Ovary (tissue), 7 donors: ENCODE measurements at regions not wholly inside any gene's neighbourhood (a gene's known extent, or its start where the extent isn't known, plus 50 kb on each side); places are given as distances from the start of the nearest gene placed in this dataset.

ENCODE experiments used
- DNase-seq, 5 donors: peaks; one replicate each; pipeline ENCODE4 v3.0.0-alpha.2; 2019 to 2020
- H3K27ac ChIP-seq, 2 donors: fragments of 200-600 bp; one replicate each; pipeline versions ENCODE4 v1.5.1 to v1.8.0; 2019 to 2022
- H3K27me3 ChIP-seq: fragments of 200-600 bp; one replicate; pipeline ENCODE4 v1.8.0; 2022
- H3K36me3 ChIP-seq: fragments of 200-600 bp; sonication (generic); one replicate; pipeline ENCODE4 v1.5.1; 2019
- H3K4me1 ChIP-seq: one replicate; pipeline ENCODE4 v1.8.1; 2013; ENCODE audit warnings: mild to moderate bottlenecking, moderate library complexity; ENCODE audit not compliant: insufficient read depth
- H3K4me3 ChIP-seq: fragments of 200-600 bp; sonication (generic); one replicate; pipeline ENCODE4 v1.5.1; 2017
- H3K9me3 ChIP-seq, 2 donors: fragments of 200-600 bp in 1 of 2; sonication (generic) in 1 of 2; one replicate each; pipeline versions ENCODE4 v1.5.1 to v1.8.1; 2013 to 2019; ENCODE audit warnings: mild to moderate bottlenecking in 1 of 2, moderate library complexity in 1 of 2
- EP300 ChIP-seq: sonication (generic); formaldehyde crosslinking; IDR thresholded peaks from one replicate; pipeline ENCODE4 v1.6.1; 2017; ENCODE audit warnings: antibody characterized with exemption
- POLR2A ChIP-seq: fragments of 450-650 bp; IDR thresholded peaks from one replicate; pipeline ENCODE4 v1.6.1; 2017; ENCODE audit warnings: antibody characterized with exemption, mild to moderate bottlenecking, moderate library complexity
- WGBS, 3 donors: extraction: QIAGEN DNeasy Blood & Tissue Kit in 1 of 3; methylation state at CpG; one replicate each; pipeline versions ENCODE4 v1.1.5 to v1.1.7; 2013 to 2017; 5-methylcytosine and 5-hydroxymethylcytosine counted together
- intact Hi-C, 4 donors: fragments of 100-400 bp; cut with DNase I; formaldehyde crosslinking; loops; one replicate each; pipeline versions ENCODE4 v1.11.0 to v1.15.1; 2022 to 2023
- TF ChIP-seq, protein P1 (sequence below), 3 donors: fragments of 450-650 bp in 2 of 3; fragments of 200-600 bp in 1 of 3; IDR thresholded peaks; one replicate each; pipeline versions ENCODE4 v1.5.1 to v1.8.0; 2016 to 2022; ENCODE audit warnings: antibody characterized with exemption in 3 of 3, mild to moderate bottlenecking in 1 of 3
- donor health status: DM: no; HTN: no; CAD: no; lungs with moderate emphysema.
- donor health status: DM: no; HTN: no; CAD: no.
- donor health status: Bipolar disorder and iron deficiency.
- donor health status: DM: no; HTN: no; CAD: no.
- donor health status: DM: yes; HTN: yes; CAD: no.

DNA sequence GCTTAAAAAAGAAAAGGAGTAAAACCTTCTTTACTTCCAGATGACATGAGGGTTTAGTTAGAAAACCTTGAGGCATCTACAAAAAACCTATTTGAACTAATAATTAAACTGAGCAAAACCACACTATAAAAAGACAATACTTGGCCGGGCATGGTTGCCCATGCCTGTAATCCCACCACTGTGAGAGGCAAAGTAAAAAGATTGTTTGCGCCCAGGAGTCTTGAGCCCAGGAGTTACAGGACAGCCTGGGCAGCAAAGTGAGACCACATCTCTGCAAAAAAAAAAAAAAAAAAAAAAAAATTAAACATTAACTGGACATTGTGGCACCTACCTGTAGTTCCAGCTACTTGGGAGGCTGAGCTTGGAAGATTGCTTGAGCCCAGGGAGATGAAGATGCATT, 502.8 kb upstream of the LRRTM4 start:
- Histone ChIP-seq H3K9me3 (no peaks in the 10 kb centered on the region), H3K27me3 (no peaks in the 10 kb centered on the region), H3K36me3 (no peaks in the 10 kb centered on the region), H3K4me3 (no peak overlapping the region), H3K4me1 (no peaks in the 10 kb centered on the region), H3K27ac (no peak overlapping the region)
- no peak for DNase-seq
- intact Hi-C loops = no loop called here
- 75 to 89% (median 87%) methylated on average over 2 of the region's 2 CpGs for WGBS, 3 donors
- no peak for TF ChIP-seq EP300
- TF ChIP-seq, protein P1, sequence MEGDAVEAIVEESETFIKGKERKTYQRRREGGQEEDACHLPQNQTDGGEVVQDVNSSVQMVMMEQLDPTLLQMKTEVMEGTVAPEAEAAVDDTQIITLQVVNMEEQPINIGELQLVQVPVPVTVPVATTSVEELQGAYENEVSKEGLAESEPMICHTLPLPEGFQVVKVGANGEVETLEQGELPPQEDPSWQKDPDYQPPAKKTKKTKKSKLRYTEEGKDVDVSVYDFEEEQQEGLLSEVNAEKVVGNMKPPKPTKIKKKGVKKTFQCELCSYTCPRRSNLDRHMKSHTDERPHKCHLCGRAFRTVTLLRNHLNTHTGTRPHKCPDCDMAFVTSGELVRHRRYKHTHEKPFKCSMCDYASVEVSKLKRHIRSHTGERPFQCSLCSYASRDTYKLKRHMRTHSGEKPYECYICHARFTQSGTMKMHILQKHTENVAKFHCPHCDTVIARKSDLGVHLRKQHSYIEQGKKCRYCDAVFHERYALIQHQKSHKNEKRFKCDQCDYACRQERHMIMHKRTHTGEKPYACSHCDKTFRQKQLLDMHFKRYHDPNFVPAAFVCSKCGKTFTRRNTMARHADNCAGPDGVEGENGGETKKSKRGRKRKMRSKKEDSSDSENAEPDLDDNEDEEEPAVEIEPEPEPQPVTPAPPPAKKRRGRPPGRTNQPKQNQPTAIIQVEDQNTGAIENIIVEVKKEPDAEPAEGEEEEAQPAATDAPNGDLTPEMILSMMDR (IDR thresholded peaks at IDR 0.05) = no peak
- no peak for TF ChIP-seq POLR2A

DNA sequence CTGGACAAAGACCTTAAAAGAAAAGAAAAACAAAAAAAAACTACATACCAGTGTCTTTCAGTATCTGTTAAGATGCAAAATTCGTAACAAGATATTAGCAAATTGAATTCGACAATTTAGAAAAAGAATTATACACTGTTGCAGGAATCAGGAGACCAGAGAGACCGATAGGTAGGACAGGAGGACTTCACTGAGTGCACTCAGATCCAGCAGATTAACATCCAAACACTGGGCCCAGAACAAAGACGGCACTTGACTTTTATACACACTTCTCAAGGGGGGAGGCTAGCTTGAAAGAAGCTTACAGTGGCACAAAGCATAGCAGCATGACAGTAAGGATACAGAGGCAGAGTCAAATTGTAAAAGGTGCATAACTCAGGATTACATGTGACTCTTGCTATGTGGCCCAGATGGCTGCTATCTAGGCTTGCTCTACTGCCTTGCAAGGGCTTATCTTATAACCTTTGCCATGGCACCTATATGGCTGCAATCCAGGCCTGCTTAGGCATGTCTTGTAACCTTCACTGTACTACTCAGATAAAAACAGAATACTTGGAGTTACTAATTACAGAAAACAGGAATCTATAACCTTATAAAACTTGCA, 507.3 kb upstream of the LRRTM4 start:
- 55 to 83% (median 75%) methylated on average over 4 of the region's 4 CpGs for WGBS, 3 donors
- no peaks in the 10 kb centered on the region for H3K4me1 ChIP-seq
- no peaks in the 10 kb centered on the region for H3K36me3 ChIP-seq
- H3K27me3 ChIP-seq = no peaks in the 10 kb centered on the region
- TF ChIP-seq, protein P1 (IDR thresholded peaks at IDR 0.05) = no peak
- TF ChIP-seq EP300 (no peak), POLR2A (no peak)
- H3K27ac ChIP-seq = no peak overlapping the region
- no peaks in the 10 kb centered on the region for H3K9me3 ChIP-seq
- DNase-seq = no peak
- intact Hi-C loops = no loop called here
- no peak overlapping the region for H3K4me3 ChIP-seq

GRCh38 chr2:78034706-78035105, 512.5 kb upstream of the LRRTM4 start:
- TF ChIP-seq, protein P1 (IDR thresholded peaks at IDR 0.05) = no peak
- TF ChIP-seq EP300 = no peak
- TF ChIP-seq POLR2A = no peak
- no peaks in the 10 kb centered on the region for H3K27me3 ChIP-seq
- H3K4me1 ChIP-seq = no peaks in the 10 kb centered on the region
- no peaks in the 10 kb centered on the region for H3K9me3 ChIP-seq
- no peak overlapping the region for H3K4me3 ChIP-seq
- intact Hi-C loops = no loop called here
- H3K36me3 ChIP-seq = no peaks in the 10 kb centered on the region
- no peak for DNase-seq
- WGBS, 3 donors = 45 to 51% (median 49%) methylated on average over 3 of the region's 3 CpGs
- no peak overlapping the region for H3K27ac ChIP-seq

- intact Hi-C loops = no loop called here
- Histone ChIP-seq H3K27ac (no peak overlapping the region), H3K27me3 (no peaks in the 10 kb centered on the region), H3K4me3 (no peak overlapping the region), H3K36me3 (no peaks in the 10 kb centered on the region), H3K4me1 (no peaks in the 10 kb centered on the region), H3K9me3 (no peaks in the 10 kb centered on the region)
- TF ChIP-seq EP300 (no peak), POLR2A (no peak)
- TF ChIP-seq, protein P1 (IDR thresholded peaks at IDR 0.05) = no peak
- no peak for DNase-seq
- WGBS, 3 donors = 61 to 77% (median 65%) methylated on average over 2 of the region's 2 CpGs
Measured at GRCh38 chr2:78035804-78036203, 513.6 kb upstream of the LRRTM4 start.
